Endodermal cell (in vitro differentiated cells): ENCODE measurements at regions not wholly inside any gene's neighbourhood (a gene's known extent, or its start where the extent isn't known, plus 50 kb on each side); places are given as distances from the start of the nearest gene placed in this dataset.

Source experiments
- DNase-seq: peaks from one replicate; pipeline ENCODE4 v3.0.0-alpha.2; 2017
- H3K27ac ChIP-seq: 2 replicates; pipeline ENCODE4 v1.5.1; 2013; ENCODE audit warnings: mild to moderate bottlenecking, low read depth, low read length, moderate library complexity
- H3K27me3 ChIP-seq: 2 replicates; pipeline ENCODE4 v1.6.1; 2013; ENCODE audit warnings: mild to moderate bottlenecking, low read length, moderate library complexity; ENCODE audit not compliant: insufficient read depth, control insufficient read depth, poor library complexity, severe bottlenecking
- H3K36me3 ChIP-seq: 2 replicates; pipeline ENCODE4 v1.7.0; 2013; ENCODE audit warnings: mild to moderate bottlenecking, low read length, moderate library complexity; ENCODE audit not compliant: control insufficient read depth, insufficient read depth
- H3K4me1 ChIP-seq: one replicate; pipeline ENCODE4 v1.7.0; 2013; ENCODE audit warnings: low read length; ENCODE audit not compliant: control insufficient read depth, insufficient read depth
- H3K4me3 ChIP-seq: 2 replicates; pipeline ENCODE4 v1.5.1; 2013; ENCODE audit warnings: mild to moderate bottlenecking, low read length, moderate library complexity
- H3K9ac ChIP-seq: 2 replicates; pipeline ENCODE4 v1.6.1; 2013; ENCODE audit warnings: mild to moderate bottlenecking, low read length, moderate library complexity; ENCODE audit not compliant: poor library complexity, severe bottlenecking; ENCODE audit errors: extremely low read depth
- H3K9me3 ChIP-seq: 2 replicates; pipeline ENCODE4 v1.6.1; 2013; ENCODE audit warnings: mild to moderate bottlenecking, low read length, moderate library complexity; ENCODE audit not compliant: control insufficient read depth
- H3K27ac Mint-ChIP-seq: 2 replicates; pipeline ENCODE4 v1.8.0; 2020; ENCODE audit warnings: mixed read lengths
- H3K27me3 Mint-ChIP-seq: 2 replicates; pipeline ENCODE4 v1.8.0; 2021; ENCODE audit warnings: mild to moderate bottlenecking, mixed read lengths; ENCODE audit not compliant: insufficient read depth
- H3K36me3 Mint-ChIP-seq: 2 replicates; pipeline ENCODE4 v1.8.0; 2020; ENCODE audit warnings: low read depth, mixed read lengths
- H3K4me1 Mint-ChIP-seq: 2 replicates; pipeline ENCODE4 v1.8.0; 2020; ENCODE audit warnings: mixed read lengths
- H3K4me3 Mint-ChIP-seq: 2 replicates; pipeline ENCODE4 v1.8.0; 2020; ENCODE audit warnings: mild to moderate bottlenecking, moderate library complexity, mixed read lengths
- H3K9me3 Mint-ChIP-seq: 2 replicates; pipeline ENCODE4 v1.8.0; 2020; ENCODE audit warnings: mild to moderate bottlenecking, mixed read lengths
- WGBS, 2 experiments: methylation state at CpG; one replicate each; pipeline versions ENCODE4 v1.1.5 to v1.1.7; 2013; ENCODE audit warnings: missing lambda C conversion rate in 2 of 2, mixed read lengths in 1 of 2; ENCODE audit not compliant: insufficient coverage in 1 of 2, insufficient read length in 1 of 2; 5-methylcytosine and 5-hydroxymethylcytosine counted together
- TF ChIP-seq, protein P1 (sequence below): fragments of 200-600 bp; sonication (generic); conservative IDR thresholded peaks from 2 replicates; pipeline ENCODE4 v1.5.0; 2021; ENCODE audit warnings: antibody characterized with exemption, mild to moderate bottlenecking

DNA sequence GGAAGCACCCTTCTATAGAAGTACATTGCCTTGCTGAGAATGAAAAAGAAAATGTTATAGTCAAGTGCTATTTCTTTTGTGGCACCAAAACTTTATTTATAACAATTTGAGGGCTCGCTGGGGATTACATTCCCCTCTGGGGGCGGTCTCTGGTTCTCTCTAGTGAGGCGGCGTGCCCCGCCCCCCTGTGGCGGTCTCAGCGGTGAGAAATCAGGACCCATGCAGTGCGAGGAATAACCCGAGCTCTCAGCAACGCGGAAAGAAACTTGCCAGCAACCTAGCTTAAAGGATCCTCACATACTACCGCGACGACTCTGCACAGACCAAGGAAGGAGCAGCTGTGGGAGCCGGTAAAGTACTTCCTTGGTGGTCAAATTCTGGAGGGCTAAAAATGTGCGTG lies 83.4 kb upstream of the SHISA3 start:
- Mint-ChIP-seq H3K9me3 (peaks cover 31% of the 10 kb centered on the region), H3K4me1 (peaks cover 56% of the 10 kb centered on the region), H3K4me3 (peak overlapping the region; percentile 45), H3K27ac (no peak overlapping the region), H3K36me3 (peaks cover 13% of the 10 kb centered on the region), H3K27me3 (no peaks in the 10 kb centered on the region)
- TF ChIP-seq, protein P1, sequence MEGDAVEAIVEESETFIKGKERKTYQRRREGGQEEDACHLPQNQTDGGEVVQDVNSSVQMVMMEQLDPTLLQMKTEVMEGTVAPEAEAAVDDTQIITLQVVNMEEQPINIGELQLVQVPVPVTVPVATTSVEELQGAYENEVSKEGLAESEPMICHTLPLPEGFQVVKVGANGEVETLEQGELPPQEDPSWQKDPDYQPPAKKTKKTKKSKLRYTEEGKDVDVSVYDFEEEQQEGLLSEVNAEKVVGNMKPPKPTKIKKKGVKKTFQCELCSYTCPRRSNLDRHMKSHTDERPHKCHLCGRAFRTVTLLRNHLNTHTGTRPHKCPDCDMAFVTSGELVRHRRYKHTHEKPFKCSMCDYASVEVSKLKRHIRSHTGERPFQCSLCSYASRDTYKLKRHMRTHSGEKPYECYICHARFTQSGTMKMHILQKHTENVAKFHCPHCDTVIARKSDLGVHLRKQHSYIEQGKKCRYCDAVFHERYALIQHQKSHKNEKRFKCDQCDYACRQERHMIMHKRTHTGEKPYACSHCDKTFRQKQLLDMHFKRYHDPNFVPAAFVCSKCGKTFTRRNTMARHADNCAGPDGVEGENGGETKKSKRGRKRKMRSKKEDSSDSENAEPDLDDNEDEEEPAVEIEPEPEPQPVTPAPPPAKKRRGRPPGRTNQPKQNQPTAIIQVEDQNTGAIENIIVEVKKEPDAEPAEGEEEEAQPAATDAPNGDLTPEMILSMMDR: no peak
- Histone ChIP-seq H3K4me3 (peak overlapping the region; percentile 30), H3K9me3 (peaks cover 28% of the 10 kb centered on the region), H3K27ac (no peak overlapping the region), H3K9ac (no peak overlapping the region), H3K27me3 (no peaks in the 10 kb centered on the region), H3K36me3 (no peaks in the 10 kb centered on the region), H3K4me1 (peaks cover 5% of the 10 kb centered on the region)
- 96 to 97% methylated on average over 15 to 16 of the region's 16 CpGs for WGBS, 2 experiments
- peak; percentile 73 for DNase-seq

DNA sequence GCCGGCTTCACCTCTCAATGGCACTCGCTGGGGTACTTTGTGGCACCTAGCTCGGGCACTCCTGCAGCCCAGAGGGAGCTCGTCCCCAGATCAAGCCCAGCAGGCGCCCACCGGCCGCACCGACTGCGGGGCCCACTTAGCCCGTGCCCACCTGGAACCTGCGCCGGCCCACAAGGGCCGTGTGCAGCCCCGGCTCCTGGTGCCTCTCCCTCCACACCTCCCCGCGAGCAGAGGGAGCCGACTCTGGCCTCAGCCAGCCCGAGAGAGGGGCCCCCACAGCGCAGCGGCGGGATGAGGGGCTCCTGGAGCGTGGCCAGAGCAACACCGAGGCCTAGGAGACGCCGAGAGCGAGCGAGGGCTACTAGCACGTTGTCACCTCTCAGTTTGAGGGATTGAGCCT lies 82.1 kb upstream of the SHISA3 start:
- H3K4me3 ChIP-seq: no peak overlapping the region
- no peak overlapping the region for H3K27ac ChIP-seq
- Mint-ChIP-seq H3K36me3 (peaks cover 19% of the 10 kb centered on the region), H3K27ac (peak overlapping the region; percentile 82), H3K27me3 (no peaks in the 10 kb centered on the region), H3K4me3 (no peak overlapping the region), H3K9me3 (peaks cover 35% of the 10 kb centered on the region), H3K4me1 (peaks cover 55% of the 10 kb centered on the region)
- DNase-seq: no peak
- H3K9me3 ChIP-seq: peaks cover 28% of the 10 kb centered on the region
- peaks cover 5% of the 10 kb centered on the region for H3K4me1 ChIP-seq
- TF ChIP-seq, protein P1: no peak
- WGBS, 2 experiments: 92 to 93% methylated on average over 13 to 28 of the region's 28 CpGs
- no peak overlapping the region for H3K9ac ChIP-seq
- H3K27me3 ChIP-seq: no peaks in the 10 kb centered on the region
- no peaks in the 10 kb centered on the region for H3K36me3 ChIP-seq

DNA sequence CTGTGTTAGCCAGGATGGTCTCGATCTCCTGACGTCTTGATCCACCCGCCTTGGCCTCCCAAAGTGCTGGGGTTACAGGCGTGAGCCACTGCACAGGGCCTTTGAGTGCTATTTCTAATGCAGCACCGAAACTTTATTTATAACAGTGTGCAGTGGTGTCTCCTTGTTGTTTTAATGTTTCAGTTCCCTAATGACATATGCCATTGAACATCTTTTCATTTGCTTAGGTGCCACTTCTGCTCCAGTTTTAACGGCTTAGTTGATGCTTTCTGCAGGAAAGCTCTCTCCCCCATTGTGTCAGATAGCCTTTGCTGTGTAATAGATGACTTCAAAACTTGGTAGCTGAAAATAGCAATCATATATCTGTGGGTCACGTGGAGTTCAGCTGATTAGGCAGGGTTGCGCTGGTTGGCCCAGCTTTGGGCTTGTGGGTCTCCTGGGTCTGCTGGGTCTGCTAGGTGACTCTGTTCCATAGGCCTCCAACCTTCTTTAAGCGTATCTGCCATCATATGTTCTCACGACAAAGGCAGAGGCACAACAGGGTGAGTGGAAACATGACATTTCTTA lies 76.4 kb upstream of the SHISA3 start:
- peaks cover 13% of the 10 kb centered on the region for H3K36me3 Mint-ChIP-seq
- H3K4me1 Mint-ChIP-seq: peaks cover 30% of the 10 kb centered on the region
- no peaks in the 10 kb centered on the region for H3K27me3 Mint-ChIP-seq
- Histone ChIP-seq H3K36me3 (no peaks in the 10 kb centered on the region), H3K4me3 (no peak overlapping the region), H3K4me1 (peaks cover 5% of the 10 kb centered on the region), H3K9ac (no peak overlapping the region), H3K9me3 (peaks cover 6% of the 10 kb centered on the region), H3K27ac (no peak overlapping the region), H3K27me3 (no peaks in the 10 kb centered on the region)
- H3K9me3 Mint-ChIP-seq: peaks cover 5% of the 10 kb centered on the region
- TF ChIP-seq, protein P1: no peak
- DNase-seq: no peak
- no peak overlapping the region for H3K4me3 Mint-ChIP-seq
- H3K27ac Mint-ChIP-seq: no peak overlapping the region
- WGBS, 2 experiments: 86 to 87% methylated on average over 10 of the region's 10 CpGs
